GM21423 (cell line): ENCODE measurements at regions not wholly inside any gene's neighbourhood (a gene's known extent, or its start where the extent isn't known, plus 50 kb on each side); places are given as distances from the start of the nearest gene placed in this dataset.
A peak's percentile ranks its signal among the peaks of the same experiment; 100 is the strongest.

Experiments
- ATAC-seq: cut with Tn5 transposase; IDR thresholded peaks from one replicate; pipeline ENCODE4 v1.9.1; 2021; ENCODE audit warnings: mild to moderate bottlenecking, moderate library complexity; ENCODE audit not compliant: unreplicated experiment

DNA sequence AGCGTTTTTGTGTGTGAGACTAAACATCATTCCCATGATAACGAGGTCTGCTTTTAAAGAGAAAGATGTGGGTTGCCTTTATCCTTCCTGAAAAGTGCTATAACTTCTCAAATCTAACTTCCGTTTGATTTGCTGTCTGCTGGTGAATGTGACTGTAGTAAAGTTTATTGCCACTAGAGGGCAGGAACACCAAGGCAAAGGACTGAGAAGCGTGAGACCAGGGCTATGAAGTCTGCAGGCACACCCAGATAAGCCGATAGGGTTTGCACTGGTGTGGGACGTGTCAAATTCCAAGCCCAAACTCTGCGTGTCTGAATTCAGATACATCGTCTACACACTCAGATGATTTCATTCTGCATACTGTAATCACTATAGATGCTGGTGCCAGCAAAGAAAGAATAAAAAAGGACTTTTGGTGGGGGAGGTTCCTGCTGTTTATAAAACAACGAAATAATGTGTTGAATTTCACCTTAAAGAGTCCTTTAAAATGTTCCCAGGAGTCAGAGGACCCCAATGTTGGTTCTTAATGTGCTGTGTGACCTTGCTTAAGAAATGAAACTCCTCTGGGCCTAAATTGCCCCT, 87.2 kb downstream of the PTTG1 start:
- ATAC-seq = peak; percentile 81

GRCh38 chr5:160511280-160511929, 89.8 kb downstream of the PTTG1 start:
- ATAC-seq = no peak
